Hippocampal formation (tissue), 2 donors: ENCODE measurements at regions not wholly inside any gene's neighbourhood (a gene's known extent, or its start where the extent isn't known, plus 50 kb on each side); places are given as distances from the start of the nearest gene placed in this dataset.
"Not testable (repeated sequence)": the region's sequence is repeated elsewhere in the genome, so short reads cannot be mapped to it uniquely, and the experiment has no call there.

Source experiments
- DNase-seq, 2 donors: peaks; one replicate each; lab custom pipeline; 2025; lab: John Stamatoyannopoulos, UW

DNA sequence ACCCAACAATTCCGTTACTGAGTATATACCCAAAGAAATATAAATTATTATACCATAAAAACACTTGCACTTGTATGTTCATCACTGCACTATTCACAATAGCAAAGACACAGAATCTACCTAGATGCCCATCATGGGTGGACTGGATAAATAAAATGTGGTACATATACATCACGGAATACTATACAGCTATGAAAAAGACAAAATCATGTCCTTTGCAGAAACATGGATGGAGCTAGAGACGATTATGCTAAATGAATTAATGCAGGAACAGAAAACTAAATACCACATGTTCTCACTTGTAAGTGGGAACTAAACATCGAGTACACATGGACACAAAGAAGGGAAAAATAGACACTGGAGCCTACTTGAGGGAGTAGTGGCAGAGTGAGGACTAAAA lies 185.3 kb downstream of the PYDC2 start:
- DNase-seq, result no peak

DNA sequence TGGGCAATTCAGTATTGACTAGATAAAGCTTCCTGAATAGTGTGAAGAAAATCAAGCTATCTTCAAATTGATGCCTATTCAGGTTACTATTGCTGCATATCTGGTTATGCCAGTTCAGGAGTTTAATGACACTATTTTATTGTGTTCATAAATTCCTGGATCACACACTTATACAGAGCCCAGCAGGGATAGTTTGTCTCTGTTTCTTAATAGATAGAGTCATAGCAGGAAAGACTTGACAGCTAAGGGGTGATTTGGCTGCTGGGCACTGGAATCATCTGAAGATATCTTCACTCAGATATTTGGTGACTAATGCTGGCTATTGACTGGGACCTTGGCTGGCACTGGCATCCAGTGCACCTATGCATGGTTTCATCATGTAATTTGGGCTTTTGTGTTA lies 187.8 kb downstream of the PYDC2 start:
- no peak for DNase-seq

DNA sequence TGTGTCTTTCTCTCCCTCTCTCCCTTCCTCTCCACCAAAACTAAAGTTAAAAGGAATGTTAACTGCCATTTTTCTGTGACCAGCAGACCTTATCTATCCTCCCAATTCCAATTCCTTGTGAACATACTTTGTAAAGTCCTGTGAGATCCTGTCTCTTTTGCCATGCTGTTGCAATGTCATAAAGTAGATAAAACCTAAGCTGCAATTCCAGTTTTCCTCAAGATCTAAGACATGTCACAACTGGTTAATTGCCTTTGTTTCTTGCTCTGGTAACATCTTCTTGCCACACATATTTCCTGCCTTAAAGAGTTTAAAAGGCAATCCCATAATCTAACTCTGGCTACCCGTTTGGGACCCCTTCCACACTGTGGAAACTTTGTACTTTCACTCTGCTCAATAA lies 188.7 kb downstream of the PYDC2 start:
- no peak for DNase-seq

DNA sequence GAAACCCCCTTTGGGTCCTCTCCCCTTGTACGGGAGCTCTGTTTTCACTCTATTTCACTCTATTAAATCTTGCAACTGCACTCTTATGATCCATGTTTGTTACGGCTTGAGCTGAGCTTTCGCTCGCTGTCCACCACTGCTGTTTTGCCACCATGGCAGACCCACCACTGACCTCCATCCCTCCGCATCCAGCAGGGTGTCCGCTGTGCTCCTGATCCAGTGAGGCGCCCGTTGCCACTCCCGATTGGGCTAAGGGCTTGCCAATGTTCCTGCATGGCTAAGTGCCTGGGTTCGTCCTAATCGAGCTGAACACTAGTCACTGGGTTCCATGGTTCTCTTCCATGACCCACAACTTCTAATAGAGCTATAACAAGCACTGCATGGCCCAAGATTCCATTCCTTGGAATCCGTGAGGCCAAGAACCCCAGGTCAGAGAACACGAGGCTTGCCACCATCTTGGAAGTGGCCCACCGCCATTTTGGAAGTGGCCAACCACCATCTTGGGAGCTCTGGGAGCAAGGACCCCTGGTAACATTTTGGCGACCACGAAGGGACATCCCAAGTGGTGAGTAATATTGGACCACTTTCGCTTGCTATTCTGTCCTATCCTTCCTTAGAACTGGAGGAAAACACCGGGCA lies 197.9 kb downstream of the PYDC2 start:
- not testable (repeated sequence) for DNase-seq

DNA sequence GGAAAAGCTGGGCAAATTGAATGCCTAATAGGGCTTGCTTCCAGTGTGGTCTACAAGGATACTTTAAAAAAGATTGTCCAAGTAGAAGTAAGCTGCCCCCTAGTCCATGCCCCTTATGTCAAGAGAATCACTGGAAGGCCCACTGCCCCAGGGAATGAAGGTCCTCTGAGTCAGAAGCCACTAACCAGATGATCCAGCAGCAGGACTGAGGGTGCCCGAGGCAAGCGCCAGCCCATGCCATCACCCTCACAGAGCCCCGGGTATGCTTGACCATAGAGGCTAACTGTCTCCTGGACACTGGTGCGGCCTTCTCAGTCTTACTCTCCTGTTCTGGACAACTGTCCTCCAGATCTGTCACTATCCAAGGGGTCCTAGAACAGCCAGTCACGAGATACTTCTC lies 201.2 kb downstream of the PYDC2 start:
- not testable (repeated sequence) for DNase-seq

DNA sequence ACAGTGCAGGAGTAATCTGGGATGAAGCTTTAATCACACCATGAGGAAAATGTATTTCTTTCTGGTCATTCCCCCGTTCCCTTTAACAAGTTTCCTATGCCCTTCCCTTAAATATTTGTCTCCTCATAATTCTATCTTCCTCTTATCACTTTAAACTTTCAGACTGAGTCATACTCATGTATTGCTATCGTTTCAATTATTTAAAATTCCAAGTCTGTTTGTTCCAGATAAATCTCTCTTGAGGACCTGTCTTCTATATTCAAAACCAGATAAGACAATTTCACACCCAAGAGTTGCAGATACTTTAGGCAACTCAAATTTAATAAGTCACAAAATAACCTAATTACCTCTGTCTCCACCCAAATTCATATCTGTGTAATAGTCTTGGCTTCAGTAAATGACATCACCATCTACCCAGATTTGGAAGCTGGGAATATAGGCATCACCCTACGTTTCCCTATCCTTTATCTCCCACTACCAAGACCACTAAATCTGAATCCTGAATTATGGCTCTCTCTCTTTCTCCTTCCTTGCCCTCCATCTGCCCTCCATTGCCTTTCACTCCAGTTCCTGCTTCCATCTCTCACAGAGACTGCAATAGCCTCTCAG lies 220.1 kb downstream of the PYDC2 start:
- no peak for DNase-seq

DNA sequence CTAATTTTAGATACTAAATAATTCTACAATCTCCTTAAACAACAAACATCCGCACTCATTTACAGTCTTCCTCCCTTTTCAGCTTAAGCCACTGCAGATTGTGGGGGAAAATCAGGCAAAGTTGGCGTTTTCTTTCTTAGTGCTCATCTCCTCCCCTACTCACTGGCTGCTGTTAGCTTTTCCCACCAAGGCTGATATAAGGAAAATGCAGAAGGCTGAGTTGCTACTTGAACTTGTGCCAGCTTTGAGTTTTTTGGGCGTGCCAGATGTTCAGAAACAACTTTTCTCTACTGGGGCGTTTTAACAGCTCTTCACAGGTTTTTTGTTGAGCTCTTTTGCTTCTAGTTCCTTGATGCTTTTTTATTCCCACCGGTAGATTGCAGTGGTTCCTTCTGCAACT lies 222.0 kb downstream of the PYDC2 start:
- DNase-seq, result no peak

DNA sequence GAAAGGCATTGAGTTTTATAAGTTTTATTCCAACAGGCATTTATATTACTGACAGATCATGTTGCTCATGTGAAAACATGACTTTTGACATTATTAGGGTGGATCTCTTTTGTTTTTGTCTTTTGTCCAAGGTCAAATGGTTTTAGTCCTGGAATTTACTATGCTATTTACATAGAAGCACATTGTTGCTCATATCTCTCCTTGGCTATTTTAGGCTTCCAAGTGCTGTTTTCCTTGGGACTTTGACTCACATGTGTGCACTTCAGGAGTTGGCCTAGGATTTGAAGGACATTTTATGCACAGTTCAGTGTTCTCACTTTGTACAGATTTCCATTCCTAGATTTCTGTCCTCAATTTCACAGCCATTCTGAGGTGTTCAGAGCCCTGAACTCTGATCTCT lies 225.7 kb downstream of the PYDC2 start:
- DNase-seq, result no peak

DNA sequence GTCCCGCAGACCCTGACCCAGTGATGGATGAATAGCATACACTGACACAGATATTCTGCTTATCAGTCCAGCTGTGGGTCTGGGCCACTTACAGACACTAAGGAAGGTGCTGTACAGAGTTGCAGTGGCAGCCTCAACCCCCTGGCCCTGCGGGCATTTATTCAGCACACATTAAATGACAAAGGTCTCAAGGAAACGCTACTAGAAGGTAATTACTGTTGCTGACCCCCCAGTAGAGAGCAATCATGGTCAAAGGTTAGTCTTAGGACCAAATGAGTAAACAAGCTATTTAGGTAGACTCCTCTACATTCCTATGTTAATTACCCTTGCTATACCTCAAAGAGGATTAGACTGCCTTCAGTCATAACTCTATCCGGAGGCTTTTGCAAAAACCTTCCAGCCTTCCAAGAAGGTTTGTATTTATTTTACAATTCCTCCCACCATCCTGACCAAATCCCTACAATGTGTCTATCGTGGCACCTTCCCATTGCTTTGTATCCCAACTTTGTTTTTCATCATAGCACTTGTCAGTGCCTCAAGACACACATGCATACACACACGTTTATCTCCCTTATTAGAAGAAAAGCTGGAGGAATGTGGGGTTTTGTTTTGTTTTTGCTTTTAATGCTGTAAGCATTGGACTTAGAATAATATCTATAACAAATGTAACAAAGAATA lies 227.9 kb downstream of the PYDC2 start:
- DNase-seq, result no peak

DNA sequence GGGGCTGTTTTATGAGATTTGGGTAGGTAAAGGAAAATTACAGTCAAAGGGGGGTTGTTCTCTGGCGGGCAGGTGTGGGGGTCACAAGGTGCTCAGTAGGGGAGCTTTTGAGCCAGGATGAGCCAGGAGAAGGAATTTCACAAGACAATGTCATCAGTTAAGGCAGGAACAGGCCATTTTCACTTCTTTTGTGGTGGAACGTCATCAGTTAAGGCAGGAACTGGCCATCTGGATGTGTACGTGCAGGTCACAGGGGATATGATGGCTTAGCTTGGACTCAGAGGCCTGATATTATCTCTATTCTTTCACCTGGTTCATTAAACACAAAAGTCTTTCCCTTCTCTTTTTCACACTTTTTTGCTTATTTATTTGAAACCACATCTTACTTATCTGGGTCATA lies 230.2 kb downstream of the PYDC2 start:
- not testable (repeated sequence) for DNase-seq

DNA sequence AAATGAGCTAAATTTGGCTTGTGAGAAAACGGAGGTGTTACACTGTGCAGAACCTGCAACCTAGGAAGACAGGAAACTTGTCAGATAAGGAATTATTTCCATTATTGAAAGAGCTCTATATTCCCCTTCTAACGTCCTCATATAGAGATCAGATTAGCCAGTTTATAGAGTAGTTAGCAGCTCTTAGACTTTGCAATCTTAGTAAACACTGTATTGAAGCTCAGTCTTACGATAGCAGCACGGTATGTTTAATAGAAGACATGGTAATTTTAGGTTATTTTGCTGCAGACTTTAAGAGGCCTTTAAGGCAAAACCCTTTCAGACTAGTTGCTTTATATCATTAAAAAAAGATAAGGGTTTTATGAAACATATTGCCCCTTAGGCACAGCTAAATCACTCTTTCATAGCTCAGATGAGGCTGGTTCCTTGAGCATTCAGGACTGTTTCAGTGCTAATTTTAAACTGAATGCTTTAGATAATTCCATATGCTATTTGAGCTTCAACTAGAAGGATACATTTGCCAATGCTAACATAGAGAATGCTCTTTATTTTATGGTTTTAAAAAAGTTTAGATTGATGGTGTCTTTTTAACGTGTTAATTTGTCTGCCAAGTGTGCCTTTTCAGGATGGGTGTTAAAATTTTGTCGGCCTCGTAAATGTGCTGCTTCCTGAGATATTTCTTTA lies 234.3 kb downstream of the PYDC2 start:
- DNase-seq, result no peak

DNA sequence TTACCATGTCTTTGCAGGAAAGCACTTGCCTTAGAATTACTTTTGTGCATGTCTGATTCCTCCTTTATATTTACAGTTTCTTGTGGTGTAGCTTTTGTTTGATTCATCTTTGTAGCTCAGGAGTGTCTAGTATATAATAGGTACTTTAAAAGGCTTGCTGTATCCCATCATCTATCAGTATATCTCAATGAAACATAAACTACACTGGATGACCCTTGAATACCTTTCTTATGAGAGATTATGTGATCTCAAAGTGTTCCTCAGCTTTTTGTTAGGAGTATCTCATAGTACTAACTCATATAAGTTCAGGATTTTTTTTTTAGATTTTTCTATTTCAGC lies 234.8 kb downstream of the PYDC2 start:
- no peak for DNase-seq

DNA sequence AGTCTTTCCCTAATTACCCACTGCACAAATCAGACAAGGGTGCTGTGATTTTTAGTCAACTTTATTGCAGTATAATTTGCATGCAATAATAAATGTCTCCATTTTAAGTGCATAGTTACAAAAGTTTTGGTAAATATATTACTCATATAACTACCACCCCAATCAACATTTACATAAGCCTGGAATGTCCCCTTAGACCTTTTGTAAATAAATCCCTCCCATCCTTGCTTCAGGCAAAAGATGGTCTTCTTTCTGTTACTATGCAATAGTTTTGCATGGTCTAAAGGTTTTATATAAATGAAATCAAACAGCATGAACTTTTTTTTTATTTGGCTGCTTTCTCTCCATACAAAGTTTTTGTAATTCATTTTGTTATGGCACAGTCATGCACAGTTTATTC lies 235.4 kb downstream of the PYDC2 start:
- DNase-seq, result no peak

DNA sequence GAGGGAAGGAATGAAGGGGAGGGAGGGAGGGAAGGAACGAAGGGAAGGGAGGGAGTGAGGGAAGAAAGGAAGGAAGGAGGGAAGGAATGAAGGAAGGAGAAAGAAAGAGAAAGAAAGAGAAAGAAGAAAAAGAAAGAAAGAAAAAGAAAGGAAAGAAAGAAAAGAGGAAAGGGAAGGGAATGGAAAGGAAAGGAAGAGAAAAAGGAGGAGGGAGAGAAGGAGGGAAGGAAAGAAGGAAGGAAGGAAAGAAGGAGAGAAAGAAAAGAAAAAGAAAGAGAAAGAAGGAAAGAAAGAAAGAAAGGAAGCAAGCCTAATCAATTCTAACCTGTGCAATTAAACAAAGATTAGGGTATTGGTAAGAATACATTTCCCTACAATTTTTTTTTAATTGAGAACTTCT lies 238.6 kb downstream of the PYDC2 start:
- DNase-seq, result no peak

DNA sequence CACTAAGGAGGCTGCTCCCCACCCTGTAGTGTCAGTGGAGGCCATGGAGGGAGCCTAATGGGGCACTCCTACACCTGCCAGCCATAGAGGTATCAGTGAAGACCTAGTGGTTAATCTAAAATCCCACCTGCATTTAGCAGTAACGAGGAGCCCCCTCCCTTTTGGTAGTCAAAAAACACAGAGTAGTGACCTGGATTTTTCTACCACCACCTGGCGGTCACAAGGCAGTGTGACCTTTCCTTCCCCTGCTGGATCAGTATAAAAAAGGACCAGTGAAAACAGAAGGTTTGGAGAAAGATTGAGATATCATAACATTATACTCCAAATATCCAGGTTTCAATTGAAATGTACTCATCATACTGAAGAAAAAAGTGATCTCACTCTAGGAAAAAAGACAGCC lies 241.2 kb downstream of the PYDC2 start:
- DNase-seq, result no peak

DNA sequence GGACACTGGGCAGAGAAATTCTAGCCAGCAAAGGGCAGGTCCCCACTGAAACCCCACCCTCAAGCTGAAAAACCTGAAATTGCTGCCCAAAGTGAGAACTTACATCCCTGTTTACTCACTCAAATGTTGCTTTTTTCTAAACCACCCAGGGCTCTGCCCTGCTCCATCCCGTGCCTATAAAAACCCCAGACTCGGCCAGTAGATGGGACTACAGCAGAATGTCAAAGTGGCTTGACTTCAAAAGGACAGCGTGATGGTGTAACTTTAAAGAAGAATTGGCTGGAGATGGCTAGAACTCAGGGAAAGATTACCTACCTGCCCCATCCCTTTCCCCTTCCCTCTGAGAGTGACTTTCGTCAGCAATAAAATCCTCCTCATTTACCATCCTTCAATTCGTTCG lies 246.9 kb downstream of the PYDC2 start:
- DNase-seq, result no peak

DNA sequence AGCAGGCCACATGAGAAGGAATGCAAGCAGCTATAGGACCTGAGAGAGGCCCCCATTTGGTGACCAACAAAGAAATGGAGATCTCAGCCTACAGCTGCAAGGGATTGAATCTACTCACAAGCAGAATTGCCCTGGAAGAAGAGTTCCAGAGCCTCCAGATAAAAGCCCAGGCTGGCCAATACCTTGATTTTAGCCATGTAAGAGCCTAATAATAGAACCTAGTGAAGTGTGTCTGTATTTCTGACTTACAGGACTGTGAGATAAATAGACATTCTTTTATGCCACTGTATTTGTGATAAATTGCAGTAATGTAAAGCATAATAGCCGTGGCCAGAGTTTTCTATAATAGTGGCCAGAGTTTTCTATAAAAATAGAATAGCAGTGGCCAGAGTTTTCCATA lies 254.6 kb downstream of the PYDC2 start:
- no peak for DNase-seq

DNA sequence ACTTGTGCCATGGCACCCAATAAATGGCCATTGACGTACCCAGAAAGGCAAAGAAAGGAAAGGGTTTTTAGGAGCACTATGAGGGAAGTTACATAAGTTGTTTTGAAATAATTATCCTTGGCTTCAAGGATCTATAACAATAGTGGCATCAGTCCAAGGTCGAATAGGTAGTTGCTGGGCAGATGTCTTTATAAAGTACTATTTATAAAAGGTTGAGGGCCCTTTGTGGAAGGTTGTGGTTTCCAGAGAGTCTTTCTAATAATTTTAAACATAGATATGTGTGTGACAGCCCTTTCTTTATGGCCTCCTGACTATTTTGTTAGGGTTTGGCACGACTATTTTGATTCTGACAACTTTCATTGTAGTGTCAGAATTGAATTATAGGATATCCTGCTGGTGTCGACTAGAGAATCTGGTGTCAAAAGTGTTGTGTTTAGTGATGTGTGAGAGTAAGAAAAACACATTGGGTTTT lies 260.5 kb downstream of the PYDC2 start:
- no peak for DNase-seq

DNA sequence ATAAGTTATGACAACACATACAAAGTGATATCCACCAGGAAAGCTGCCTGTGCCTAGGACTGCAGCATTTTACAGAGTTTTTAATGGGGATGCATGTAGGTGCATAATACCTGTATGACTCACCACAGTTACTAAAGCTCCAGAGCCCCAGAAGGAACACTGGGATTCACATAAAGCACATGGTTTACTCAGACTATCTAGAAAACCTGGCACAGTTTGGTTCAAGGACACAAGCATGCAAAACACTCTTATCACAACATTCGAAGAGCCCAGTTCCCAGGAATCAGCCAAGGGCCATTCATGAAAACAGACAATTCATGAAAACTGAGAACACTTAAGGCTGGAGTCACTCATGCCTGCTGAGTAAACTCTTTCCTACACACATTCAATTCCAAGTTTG lies 261.0 kb downstream of the PYDC2 start:
- no peak for DNase-seq

DNA sequence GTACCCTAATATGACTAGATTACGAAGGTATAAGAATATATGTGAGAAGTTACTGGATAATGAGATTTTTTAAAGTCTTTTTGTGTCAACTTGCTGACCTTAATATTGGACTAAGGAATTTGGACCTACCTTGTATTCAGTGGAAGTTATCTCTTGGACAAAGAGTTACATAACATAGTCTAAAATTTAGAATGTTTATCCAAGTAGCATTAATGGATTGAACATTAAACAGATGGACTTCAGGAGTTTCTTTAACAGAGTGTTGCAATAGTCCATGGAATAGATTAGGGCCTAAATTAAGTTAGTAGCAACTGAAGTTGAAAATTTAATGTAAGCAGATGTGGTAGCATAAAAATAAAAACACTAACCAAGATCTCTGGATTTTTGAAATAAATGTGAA lies 266.4 kb downstream of the PYDC2 start:
- DNase-seq, result no peak

DNA sequence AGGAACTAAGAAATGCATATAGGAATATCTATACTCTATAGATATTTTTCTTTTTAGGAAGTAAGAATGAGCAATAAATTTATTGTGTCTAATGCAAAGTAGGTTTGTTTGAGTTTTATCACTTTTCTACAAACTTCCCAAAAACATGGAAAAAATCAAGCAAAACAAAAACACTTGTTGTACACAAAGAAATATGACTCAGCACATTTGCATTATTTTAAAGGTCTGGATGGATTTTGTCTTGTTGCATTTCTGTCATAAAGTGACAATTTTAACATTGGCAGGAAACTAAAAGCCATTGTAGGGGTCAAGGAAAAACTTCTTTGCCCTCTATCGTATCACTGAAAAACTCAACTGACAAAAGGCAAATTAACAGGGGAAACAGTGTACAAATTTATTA lies 267.2 kb downstream of the PYDC2 start:
- no peak for DNase-seq

DNA sequence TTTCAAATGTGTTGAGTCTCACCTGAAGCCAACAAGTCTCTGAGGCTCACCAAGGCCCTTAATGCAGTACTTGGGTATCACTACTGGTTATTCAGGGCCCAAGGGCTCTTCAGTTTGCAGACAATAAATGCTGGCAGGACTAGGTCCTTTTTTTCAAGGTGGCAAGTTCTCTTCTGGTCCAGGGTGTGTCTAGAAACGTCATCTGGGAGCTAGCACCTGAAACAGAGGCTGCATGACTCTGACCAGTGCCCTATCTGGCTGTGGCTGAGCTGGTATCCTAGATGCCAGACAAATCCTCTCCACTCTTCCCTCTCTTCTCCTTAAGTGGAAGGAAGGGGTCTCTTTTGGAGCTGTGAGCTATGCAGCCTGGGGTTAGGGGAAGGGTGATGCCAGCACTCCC lies 276.8 kb downstream of the PYDC2 start:
- DNase-seq, result no peak

DNA sequence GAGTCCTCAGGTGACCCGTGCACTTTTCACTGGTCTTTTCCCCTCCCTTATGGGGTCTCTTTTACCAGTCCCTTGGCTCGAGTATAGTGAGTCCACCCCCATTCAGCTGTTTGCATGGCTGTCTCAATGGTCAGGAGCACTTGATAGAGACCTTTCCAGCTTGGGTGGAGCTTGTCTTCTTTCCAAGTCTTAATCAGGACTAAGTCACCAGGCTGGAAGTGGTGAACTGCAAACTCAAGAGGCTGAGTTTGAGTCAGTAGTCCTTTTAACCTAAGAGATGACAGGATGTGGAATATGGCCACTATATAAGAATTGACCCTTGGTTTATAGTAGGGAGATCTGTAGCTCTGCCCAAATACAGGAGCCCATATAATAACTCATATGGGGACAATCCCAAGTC lies 279.7 kb downstream of the PYDC2 start:
- no peak for DNase-seq
